ENCODE measurements at regions not wholly inside any gene's neighbourhood (a gene's known extent, or its start where the extent isn't known, plus 50 kb on each side); places are given as distances from the start of the nearest gene placed in this dataset.
"Not testable (repeated sequence)": the region's sequence is repeated elsewhere in the genome, so short reads cannot be mapped to it uniquely, and the experiment has no call there.

DNA sequence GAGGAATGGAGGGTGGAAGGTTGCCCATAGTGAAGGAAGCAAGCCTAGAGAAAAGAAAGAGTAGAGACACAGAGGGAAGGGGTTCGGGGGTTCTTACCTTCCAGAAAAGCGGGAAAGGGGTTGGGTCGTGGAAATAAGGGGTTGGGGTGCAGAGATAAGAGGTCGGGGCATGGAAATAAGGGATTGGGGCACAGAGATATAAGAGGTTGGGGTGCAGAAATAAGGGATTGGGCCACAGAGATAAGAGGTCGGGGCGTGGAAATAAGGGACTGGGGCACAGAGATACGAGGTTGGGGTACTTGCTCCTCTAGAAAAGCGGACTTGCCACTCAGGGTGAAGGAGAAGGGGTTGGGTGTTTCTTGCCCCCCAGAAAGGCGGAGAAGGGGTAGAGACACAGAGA lies 74.2 kb upstream of the GRPR start:
- TF ChIP-seq, protein P1, sequence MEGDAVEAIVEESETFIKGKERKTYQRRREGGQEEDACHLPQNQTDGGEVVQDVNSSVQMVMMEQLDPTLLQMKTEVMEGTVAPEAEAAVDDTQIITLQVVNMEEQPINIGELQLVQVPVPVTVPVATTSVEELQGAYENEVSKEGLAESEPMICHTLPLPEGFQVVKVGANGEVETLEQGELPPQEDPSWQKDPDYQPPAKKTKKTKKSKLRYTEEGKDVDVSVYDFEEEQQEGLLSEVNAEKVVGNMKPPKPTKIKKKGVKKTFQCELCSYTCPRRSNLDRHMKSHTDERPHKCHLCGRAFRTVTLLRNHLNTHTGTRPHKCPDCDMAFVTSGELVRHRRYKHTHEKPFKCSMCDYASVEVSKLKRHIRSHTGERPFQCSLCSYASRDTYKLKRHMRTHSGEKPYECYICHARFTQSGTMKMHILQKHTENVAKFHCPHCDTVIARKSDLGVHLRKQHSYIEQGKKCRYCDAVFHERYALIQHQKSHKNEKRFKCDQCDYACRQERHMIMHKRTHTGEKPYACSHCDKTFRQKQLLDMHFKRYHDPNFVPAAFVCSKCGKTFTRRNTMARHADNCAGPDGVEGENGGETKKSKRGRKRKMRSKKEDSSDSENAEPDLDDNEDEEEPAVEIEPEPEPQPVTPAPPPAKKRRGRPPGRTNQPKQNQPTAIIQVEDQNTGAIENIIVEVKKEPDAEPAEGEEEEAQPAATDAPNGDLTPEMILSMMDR (IDR thresholded peaks at IDR 0.05 in 8 of 11, conservative IDR thresholded peaks at IDR 0.05 in 3 of 11) = not testable (repeated sequence)
- not testable (repeated sequence) for TF ChIP-seq POLR2AphosphoS5 (IDR thresholded peaks at IDR 0.05)
